ENCODE measurements at regions not wholly inside any gene's neighbourhood (a gene's known extent, or its start where the extent isn't known, plus 50 kb on each side); places are given as distances from the start of the nearest gene placed in this dataset.

GRCh38 chr16:79408355-79408754, 192.2 kb downstream of the MAF start:
- no peaks in the 10 kb centered on the region for H3K79me1 ChIP-seq (ENCODE audit: low read depth, low read length)
- H2BK120ac ChIP-seq (replicated peaks; ENCODE audit: low read depth, low read length) = no peak overlapping the region
- no peaks in the 10 kb centered on the region; a peak in 1 of 7 replicates for H3K27me3 ChIP-seq (replicated peaks in 1 of 4; ENCODE audit: control insufficient read depth in 3 of 4, extremely low read depth in 1 of 4, insufficient read depth in 3 of 4, low read length in 3 of 4)
- no peak overlapping the region for H3K18ac ChIP-seq (ENCODE audit: extremely low read depth, low read length)
- TF ChIP-seq RFX5 (IDR thresholded peaks at IDR 0.05; ENCODE audit: borderline replicate concordance, low read depth, low read length) (no peak), CBX8 (IDR thresholded peaks at IDR 0.05; ENCODE audit: borderline replicate concordance, low read depth, low read length) (no peak), SUZ12 (IDR thresholded peaks at IDR 0.05; ENCODE audit: low read length) (no peak), GTF2F1 (IDR thresholded peaks at IDR 0.05; ENCODE audit: borderline replicate concordance, low read depth, low read length) (no peak)
- no peaks in the 10 kb centered on the region for H3K79me2 ChIP-seq (ENCODE audit: control insufficient read depth in 1 of 2, insufficient read depth in 2 of 2, low read length in 2 of 2)
- no peak overlapping the region for H4K91ac ChIP-seq (replicated peaks; ENCODE audit: insufficient read length, low read length)
- H4K20me1 ChIP-seq (replicated peaks in 1 of 2; ENCODE audit: control insufficient read depth in 1 of 2, insufficient read depth in 2 of 2, low read length in 2 of 2) = no peaks in the 10 kb centered on the region
- no peak overlapping the region; the same call in 1 of the 2 replicates for H4K8ac ChIP-seq (ENCODE audit: extremely low read depth, insufficient read depth, low read length)
- DNase-seq (ENCODE audit: low read depth in 1 of 2, low spot score in 2 of 2) (no peak), FAIRE-seq (no peak)
- H2BK15ac ChIP-seq (ENCODE audit: low read length) = no peak overlapping the region
- H3K36me3 ChIP-seq (ENCODE audit: control insufficient read depth in 2 of 4, insufficient read depth in 4 of 4, low read length in 3 of 4) = no peaks in the 10 kb centered on the region
- H3K56ac ChIP-seq (replicated peaks; ENCODE audit: insufficient read length, low read depth, low read length) = no peak overlapping the region
- CTCF ChIA-PET (ENCODE audit: partially characterized antibody) = no interaction called here
- H2BK12ac ChIP-seq (ENCODE audit: low read depth, low read length) = no peak overlapping the region
- no peak overlapping the region for H3K4ac ChIP-seq (replicated peaks; ENCODE audit: insufficient read length, low read depth, low read length)
- no peaks in the 10 kb centered on the region for H3K9me3 ChIP-seq (ENCODE audit: insufficient read depth in 2 of 2, low read depth in 1 of 2, low read length in 1 of 2)
- H3K27ac ChIP-seq (ENCODE audit: low read depth, low read length) = no peak overlapping the region
- H2BK20ac ChIP-seq (ENCODE audit: low read length) = no peak overlapping the region
- H3K9ac ChIP-seq (replicated peaks in 1 of 4; ENCODE audit: extremely low read depth in 1 of 4, low read depth in 3 of 4, low read length in 3 of 4) = no peak overlapping the region
- H2BK5ac ChIP-seq (ENCODE audit: low read depth, low read length) = no peak overlapping the region
- WGBS, 2 experiments (ENCODE audit: extremely low coverage in 1 of 2, insufficient coverage in 1 of 2, insufficient read length in 1 of 2, insufficient replicate concordance in 2 of 2, low coverage in 1 of 2, low lambda C conversion rate in 2 of 2, missing lambda C conversion rate in 1 of 2) = 94% methylated on average over 6 of the region's 6 CpGs; no CpG with 5 or more reads in 1 of the 2 experiments
- no peak overlapping the region for H3K23ac ChIP-seq (ENCODE audit: insufficient read length)
- peaks cover 0 to 22% (median 9%) of the 10 kb centered on the region in 4 experiments; a peak in 6 of 7 replicates for H3K4me1 ChIP-seq (replicated peaks in 1 of 4; ENCODE audit: control insufficient read depth in 3 of 4, insufficient read depth in 4 of 4, low read length in 3 of 4)
- H2AFZ ChIP-seq (ENCODE audit: low read length) = no peak overlapping the region
- H3K14ac ChIP-seq (ENCODE audit: insufficient read length) = no peak overlapping the region
- no peak overlapping the region for H4K5ac ChIP-seq (ENCODE audit: insufficient read length, low read depth, low read length)
- H3K4me3 ChIP-seq (ENCODE audit: extremely low read depth in 1 of 4, insufficient read depth in 2 of 4, low read depth in 3 of 4, low read length in 4 of 4) = no peak overlapping the region
- no peak overlapping the region for H3K4me2 ChIP-seq (ENCODE audit: insufficient read depth in 1 of 2, low read depth in 2 of 2, low read length in 2 of 2)
- H3K23me2 ChIP-seq (ENCODE audit: low read depth, low read length) = no peaks in the 10 kb centered on the region
- POLR2A ChIA-PET (ENCODE audit: partially characterized antibody) = no interaction called here
- no peak overlapping the region for H2AK5ac ChIP-seq (ENCODE audit: low read depth, low read length)

Measured in H1 (cell line).